Epidermal melanocyte (primary cell): ENCODE measurements at regions not wholly inside any gene's neighbourhood (a gene's known extent, or its start where the extent isn't known, plus 50 kb on each side); places are given as distances from the start of the nearest gene placed in this dataset.
"Not testable (repeated sequence)": the region's sequence is repeated elsewhere in the genome, so short reads cannot be mapped to it uniquely, and the experiment has no call there.

Experiments
- DNase-seq: peaks from one replicate; pipeline ENCODE4 v3.0.0; 2011; ENCODE audit warnings: low spot score; ENCODE audit not compliant: insufficient read length

DNA sequence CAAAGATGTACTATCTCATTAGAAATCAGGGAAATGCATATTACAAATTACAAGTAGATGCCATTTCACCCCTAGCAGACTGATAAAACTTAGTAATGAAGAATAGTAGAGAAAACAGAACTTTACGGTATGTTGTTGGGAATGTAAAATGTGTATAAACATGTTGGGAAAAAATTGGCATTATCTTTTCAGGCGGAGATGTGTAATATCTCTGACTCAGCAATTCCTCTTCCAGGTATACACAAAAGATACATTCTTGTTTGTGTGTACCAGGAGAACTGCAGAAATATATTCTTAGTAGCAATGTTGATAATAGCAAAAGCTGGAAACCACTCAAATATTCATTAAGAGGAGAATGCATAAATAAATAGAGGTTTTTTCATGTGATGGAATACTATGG, 204.5 kb downstream of the LPIN1 start:
- no peak for DNase-seq

DNA sequence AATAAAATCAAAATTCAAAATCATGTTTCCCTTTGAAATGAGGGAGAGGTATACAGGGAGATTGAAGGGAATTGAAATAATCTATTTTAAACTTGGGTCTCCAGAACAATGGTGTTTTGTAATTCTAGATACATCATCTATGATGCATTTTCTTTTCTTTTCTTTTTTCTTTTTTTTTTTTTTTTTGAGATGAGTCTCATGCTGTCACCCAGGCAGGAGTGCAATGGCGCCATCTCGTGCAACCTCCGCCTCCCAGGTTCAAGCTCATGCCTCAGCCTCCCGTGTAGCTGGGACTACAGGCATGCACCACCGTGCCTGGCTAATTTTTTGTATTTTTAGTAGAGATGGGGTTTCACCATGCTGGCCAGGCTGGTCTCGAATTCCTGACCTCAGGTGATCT, 205.1 kb downstream of the LPIN1 start:
- not testable (repeated sequence) for DNase-seq

DNA sequence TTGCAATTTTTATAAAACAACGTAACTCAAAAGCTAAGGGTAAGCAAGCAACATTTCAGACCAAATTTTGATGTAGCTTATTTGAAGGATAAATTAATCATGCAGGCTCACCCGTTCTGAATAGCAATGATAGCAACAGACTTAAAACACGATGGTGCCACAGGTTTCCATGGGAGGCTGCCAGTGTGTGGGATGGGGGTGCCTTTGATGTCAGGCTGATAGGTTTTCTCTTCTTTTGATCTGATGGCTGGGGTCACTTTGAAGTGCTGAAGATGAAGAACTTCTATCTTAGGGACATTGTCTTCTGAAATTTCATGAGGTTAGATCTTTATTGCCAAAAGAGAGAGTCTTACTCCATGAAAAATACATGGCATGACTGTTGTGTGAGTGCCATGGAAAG, 206.8 kb downstream of the LPIN1 start:
- no peak for DNase-seq

DNA sequence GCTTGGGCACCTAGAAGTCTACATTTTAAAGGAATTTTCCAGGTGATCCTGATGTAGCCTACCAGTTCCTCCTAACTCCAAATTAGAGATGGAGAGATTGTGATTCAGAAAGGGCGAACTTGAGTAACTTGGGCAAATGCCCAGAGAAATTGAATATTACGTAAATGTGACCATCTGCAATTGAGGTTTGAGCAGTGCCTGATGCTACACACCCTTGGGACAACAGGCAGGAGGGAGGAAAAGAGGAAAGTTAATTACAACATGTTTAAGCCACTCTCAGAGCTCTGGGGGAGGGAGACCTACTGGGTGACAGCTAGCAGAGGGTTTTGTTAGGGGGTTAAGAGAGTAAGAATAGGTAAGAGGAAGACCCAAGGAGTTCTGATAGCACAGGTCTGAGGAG, 208.9 kb downstream of the LPIN1 start:
- DNase-seq, result no peak

DNA sequence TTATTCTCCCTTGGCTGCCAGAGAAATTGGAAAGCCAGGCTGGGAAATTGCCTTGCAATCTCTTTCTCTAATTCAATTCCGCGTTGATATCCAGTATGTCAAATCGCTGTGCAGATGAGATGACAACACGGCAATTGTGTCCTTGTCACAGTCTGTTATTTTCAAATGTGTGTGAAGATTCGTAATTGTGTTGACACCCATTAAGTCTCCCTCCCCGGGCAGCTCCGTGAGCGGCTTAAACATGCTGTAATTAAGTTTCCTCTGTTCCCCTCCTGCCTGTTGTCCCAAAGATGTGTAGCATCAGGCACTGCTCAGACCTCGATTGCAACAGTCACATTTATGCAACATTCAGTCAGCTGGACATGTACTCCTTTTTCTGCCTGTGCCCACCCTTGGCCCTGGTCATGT, 209.5 kb downstream of the LPIN1 start:
- no peak for DNase-seq

DNA sequence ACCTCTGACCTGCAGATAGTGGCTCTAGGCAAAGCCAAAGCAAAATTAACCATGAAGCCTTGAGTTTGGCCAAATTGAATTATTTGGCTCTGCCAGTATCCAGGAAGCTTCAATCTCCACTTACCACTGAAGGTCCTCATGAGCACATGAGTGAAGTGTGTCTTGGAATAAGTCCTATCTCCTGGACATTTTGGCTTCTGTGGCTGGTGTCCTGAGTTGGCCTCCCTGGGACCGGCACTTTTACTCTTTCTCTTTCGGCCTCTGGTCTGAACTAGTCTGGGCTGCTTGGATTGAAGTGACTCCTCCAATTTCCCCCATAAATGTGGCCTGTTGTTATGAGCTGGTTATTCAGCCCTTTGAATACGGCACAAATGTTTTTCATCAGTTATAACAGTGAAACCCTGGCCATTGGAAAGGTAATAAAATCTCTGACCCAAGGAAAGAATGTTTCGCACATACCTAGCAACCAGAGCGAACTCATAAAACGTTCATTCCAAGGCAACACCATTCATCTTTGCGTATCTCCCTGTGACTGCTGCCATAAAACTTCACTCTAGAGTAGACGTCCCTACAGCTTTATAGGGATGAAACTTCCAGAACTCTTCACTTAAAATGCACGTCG, 216.4 kb downstream of the LPIN1 start:
- DNase-seq, result no peak

DNA sequence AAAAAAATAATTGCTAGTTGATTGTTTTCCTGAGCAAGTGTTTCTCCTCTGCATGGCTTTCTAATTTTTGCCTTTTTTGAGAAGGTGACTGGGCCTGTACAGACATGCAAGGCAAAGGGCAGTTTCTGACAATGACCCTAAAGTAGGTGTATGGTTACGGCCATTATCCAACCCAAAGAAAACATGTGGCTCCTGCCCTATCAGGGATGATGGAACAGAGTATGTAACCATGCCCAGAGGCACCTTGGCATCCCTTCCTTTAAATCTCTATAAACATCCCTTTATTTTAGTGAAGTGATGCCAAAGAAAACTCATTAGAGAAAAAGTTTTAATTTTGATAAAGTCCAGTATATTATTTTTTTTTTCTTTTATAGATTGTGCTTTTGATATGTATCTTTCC, 217.5 kb downstream of the LPIN1 start:
- no peak for DNase-seq

DNA sequence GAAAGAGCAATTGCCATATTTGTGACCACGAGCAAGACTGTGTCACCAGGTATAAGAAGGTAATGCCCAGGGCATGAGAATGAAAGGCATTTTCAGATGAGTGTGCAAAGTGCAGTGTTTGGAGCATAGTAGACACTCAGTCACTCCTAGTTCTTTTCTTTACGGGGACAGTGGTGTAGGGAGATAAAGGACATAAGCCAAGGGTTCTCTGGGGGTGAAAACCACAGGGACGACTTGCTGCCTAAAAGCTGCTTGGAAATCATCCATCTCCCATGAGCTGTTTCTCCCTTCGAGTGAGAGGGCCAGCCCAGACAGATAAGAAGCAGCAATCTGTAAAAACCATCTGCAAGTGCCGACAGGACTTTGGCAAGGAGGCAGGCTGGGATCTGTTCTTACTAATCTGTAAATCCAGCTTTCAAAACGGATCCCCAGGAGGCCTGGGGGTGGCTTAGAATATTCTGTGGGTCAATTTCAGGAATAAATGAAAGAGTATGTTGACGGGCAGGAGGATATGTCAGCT, 221.6 kb downstream of the LPIN1 start:
- DNase-seq, result no peak

DNA sequence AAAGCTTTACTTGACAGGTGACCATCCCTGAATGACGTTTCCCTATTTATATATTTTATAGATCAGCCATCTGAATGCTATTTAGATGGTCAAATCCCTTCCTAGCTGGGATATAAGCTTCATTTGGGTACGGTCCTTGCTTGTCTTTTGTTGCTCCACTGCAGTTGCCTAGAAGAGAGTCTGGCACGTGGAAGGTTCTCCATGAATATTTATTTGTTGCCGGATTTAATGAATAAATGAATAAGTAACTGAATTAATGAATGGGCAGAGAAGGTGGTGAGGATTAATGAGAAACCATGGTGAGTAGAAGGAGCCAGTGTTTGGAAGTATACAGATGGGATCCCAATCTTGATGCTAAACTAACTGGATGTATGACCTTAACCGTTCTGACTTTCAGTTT, 222.1 kb downstream of the LPIN1 start:
- DNase-seq, result no peak

DNA sequence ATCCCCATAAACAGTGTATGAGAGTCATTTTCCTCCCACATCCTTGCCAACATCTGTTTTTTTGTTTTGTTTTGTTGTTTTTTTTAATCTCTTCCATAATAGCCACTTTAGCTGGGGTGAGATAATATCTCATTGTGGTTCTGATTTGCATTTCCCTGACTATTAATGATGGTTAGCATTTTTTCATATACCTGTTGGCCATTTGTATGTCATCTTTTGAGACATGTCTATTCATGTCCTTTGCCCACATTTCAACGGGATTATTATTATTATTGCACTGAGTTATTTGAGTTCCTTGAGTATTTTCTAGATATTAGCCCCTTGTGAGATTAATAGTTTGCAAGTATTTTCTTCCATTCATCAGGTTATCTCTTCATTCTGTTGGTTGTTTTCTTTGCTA, 223.3 kb downstream of the LPIN1 start:
- no peak for DNase-seq

DNA sequence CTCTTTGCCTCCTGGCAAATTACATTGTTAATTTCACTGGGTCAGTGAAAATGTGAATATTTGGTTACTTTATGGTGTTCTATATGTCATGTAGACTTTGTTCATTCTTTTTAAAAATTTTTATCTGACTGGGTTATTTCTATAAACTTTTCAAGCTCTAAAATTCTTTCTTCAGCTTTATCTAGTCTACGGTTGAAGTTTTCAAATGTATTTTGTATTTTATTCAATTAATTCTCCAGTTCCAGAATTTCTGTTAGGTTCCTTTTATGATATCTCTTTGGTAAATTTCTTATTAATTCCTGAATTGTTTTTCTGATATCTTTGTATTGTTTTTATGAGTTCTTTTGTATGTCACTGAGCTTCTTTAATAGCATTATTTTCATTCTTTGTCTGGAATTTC, 228.1 kb downstream of the LPIN1 start:
- no peak for DNase-seq

DNA sequence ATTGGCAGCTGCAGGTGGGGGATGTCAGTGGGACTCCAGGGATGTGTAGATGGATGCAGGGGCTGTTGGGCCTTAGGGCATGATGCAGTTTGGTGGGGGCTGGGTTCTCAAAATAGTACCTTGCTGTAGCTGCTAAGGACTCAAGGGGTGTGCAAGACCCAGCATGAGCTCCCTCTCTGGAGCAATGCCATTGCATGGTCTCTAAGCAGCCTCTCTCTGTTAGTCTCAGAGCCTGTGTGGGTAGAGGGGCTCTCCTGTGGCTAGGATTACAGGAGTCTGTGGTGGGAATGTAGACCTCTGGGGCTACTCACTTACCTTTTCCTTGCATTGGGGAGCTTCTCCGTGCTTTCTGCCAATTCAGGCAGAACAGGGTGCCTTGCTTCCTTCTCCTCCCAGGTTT, 228.9 kb downstream of the LPIN1 start:
- no peak for DNase-seq

DNA sequence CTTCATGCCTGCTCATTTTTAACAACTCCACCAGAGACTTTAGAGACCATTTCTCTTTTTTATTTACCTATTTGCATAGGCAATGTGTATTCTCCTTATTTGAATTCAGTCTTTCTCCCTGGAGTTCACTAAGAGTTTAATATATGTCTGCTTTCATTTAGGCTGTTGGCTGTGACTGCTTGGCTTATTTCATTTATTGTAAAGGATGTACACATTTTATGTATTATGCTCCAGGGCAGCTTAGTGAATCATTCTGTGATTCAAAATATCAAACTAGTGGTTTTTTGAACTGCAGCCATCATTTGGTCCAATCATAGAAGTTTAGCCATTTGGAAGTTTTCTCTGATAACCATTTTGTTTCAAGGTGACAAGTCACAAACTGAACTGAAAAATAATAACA, 229.6 kb downstream of the LPIN1 start:
- no peak for DNase-seq

DNA sequence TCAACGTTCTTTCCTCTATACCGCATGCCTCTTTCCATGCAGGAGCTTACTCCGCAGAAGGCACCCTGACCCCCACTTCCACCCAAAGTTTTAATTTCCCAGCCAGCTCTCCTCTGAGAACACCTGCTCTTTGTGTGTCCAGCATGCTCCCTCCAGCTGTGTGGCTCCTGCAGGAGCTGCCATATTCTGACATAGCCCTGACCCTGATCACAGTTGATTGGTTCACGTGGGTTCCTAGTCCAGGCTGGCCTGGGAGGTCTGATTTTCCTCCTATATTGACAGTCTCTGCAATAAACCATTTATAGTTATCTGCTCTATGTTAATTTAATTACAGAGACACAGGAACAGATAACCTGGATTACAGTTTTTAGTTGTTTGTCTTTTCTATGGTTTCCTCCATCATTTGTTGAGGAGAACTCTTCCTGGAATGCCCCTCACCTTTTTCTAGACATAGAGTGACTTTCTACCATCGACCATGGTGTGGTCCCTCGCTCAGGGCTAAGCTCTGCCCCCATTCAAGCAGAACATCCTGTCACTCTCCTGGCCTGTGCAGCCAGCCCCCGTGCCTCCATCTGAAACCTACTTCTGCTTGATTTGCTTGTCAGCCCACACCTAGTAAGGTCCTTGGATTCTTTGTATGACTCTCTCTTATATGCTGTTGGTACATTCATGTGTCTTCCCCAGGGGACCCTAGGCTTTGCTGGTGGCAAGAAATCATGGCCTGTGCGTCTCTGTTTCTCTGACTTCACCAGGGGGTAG, 231.5 kb downstream of the LPIN1 start:
- DNase-seq, result no peak

DNA sequence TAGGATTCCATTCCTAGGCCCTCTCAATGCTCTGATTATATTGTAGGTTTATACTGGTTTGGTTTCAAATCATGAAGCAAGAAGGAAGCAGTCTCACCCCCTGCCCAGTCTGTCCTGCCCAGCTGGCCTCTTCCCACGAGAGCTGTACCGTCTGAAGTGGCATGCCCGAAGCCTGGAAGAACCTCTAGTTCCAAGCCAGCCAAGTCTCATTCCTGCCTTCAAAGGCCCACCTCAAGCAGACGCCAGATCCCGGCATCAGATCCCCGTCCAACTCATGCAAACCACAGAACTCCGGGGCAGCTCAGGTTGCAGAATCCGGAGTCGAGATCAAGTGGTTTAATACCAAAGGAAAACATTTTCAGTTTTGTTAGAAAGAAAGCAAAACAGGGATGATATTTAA, 234.4 kb downstream of the LPIN1 start:
- DNase-seq, result no peak

DNA sequence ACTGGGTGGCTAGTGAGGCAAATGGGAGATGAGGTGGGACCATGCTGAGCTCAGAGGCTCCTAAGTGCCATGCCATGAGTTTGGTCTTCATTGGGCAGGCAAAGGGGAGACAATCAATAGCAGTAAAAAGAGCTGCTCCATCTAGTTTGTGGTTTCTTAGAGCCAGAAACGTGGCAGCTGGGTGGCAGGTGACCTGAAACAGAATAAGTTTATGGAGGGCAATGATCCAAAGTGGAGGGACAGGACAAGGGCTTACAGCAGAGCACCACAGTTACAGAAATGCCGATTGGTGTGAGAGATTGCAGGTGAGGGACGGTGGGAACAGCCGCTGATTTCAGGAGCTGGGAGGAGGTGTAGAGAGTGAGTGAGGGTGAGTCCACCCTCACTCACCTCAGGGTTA, 237.0 kb downstream of the LPIN1 start:
- no peak for DNase-seq

DNA sequence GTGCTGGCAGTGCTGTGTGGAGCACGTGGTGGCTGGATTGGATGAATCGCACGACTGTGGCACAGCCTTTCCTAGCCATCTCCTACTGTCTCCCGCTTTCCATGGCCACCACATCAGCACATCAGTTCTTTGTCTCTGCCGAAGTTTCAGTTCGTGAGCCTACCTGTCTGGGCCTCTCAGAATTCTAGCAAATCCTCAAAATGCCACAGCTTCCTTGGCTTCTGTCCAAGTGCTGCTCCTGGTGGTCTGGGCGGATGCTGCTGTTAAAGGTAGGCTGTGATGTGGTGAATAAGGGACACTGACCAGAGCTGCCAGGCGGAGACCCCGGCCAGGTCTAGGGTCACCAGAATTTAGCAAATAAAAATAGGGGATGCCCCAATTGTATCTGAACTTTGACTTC, 237.4 kb downstream of the LPIN1 start:
- DNase-seq, result no peak

DNA sequence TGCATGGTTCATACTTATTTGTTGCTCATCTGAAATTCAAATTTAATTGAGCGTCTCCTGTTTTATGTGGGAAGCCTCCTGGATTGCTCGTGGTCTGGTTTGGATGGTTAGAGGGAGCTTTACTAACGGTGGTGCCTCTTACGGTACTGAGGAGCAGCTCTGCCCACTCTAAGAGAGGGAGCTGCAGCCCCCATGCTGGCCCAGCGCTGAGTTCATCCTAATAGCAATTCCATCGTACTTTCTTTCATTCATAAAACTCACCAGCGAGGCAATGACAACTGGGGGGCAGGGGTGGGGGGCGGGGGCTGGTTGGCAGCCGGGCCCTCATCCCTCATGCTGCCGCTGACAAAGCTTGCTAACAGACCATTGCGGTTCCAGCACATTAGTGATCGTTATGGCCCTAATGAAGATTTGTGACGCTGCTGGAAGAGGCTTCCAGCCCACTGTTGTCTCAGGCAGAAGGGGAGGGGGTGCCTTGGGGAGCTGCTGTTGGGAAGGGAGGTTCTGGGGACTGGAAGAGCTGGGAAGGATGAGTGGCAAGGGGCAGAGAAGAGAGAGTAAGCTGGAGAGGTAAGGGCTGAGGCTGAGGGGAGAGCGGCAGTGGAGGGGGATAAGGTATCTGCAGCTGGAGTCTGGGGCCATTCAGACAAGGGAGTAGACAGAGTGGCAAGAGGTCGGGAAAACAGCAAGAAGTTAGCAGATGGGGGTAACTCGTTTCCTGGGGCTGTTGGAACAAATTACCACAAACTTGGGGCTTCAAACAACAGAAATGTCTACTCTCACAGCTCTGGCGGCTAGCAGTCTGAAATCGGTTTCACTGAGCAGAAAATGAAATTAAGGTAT, 238.1 kb downstream of the LPIN1 start:
- DNase-seq, result no peak

DNA sequence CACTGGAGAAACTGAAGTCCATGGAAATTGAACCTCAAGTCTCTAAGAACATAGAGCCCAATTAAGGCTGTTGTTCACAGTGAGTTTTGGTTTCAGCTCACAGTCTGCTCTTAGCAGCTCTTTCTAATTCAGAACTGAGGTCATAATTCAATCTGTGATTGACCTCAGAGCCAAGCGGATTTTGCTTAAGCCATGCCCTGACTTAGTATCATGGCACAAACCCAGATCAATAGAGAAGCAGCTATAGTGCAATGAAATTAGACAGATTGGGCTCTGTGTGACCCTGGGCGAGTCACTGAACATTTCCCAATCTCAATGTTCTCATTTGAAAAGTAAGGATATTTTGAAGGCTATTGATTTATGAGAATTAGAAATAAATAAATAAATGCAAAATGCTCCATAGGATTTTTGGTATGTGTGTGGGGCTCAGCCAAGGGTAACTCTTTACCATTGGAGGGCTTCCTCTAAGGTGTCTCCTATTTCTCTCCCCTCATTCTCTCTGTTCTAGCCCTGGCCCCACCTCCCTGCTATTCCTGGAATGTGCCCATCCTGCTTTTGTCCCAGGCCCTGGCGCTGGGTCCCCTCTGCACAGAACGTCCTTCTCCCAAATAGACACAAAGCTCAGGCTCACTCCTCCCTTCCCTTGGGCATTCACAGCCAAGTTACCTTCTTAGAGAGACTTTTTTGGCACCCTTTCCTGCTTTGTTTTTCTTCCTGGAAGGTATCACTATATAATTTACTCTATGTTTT, 239.6 kb downstream of the LPIN1 start:
- no peak for DNase-seq

DNA sequence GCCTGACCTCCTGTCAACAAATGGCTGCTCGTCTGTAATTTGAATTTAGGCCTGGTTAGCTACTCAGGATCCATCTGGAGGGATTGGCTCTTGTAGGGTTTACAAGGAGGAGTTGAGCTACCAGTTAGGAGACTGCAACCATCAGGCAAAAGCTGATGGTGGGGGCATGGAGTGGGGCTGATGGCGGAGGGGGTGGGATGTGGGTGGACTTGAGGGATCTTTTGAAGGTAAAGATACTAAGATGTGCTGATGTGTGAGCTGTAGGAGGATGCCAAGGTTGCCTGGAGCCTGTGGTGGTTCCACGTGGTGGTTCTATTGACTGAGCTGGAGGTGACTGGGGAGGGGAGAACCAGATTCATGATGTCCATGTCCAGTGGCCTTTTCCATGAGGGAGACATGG, 240.7 kb downstream of the LPIN1 start:
- no peak for DNase-seq

DNA sequence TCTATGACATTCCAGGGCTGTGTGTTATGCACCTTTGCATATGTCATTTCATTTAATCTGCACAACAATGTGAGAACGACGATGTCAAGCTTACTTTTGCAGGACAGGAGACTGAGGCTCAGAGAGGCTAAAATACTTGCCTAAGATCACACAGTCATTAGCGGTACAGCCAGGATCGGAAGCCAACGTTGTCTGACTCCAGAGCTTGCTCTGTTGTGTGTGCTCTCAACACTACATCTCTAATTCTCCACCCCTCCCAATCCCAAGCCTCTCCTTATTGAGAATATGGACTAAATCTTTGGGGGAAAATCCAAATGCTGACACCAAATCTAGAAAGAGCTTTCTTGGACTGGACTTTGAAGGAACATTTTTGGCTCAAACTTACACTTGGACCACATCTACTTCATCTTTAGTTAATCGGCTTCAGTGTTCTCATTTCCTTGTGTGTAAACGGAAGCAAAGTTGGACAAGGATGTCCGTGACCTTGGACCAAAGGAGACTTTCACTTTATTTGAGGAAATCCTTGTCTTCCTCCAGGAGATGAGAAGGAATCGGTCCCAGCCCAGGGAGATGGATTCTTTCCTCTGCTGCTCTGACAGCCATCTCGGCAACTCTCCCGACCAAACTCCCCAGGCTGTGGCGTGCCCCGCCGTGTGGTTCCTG, 242.4 kb downstream of the LPIN1 start:
- DNase-seq, result no peak
